ENCODE measurements at regions not wholly inside any gene's neighbourhood (a gene's known extent, or its start where the extent isn't known, plus 50 kb on each side); places are given as distances from the start of the nearest gene placed in this dataset.

- no peaks in the 10 kb centered on the region for H3K79me2 ChIP-seq (ENCODE audit: insufficient read depth, low read length)
- no peaks in the 10 kb centered on the region for H3K4me1 ChIP-seq (ENCODE audit: insufficient read depth, low read length)
- ChIA-PET POLR2A (no interaction called here), CTCF (ENCODE audit: low intra/inter-chr PET ratio, low total read pairs) (interaction anchor here (1.5 to 3.2 kb wide), 2 partner anchors 16 to 171 kb away, joined by 4 to 32 read pairs; no protein-coding TSS in a partner anchor)
- 13% methylated on average over 6 of the region's 6 CpGs for WGBS (ENCODE audit: low lambda C conversion rate)
- TF ChIP-seq ZNF784 (CRISPR knock-in tag; IDR thresholded peaks at IDR 0.05; ENCODE audit: borderline replicate concordance), result 0 out of 2 replicates have a peak, but pooled peaks have one; percentile 12
- TF ChIP-seq MIXL1 (CRISPR knock-in tag; IDR thresholded peaks at IDR 0.05), result peak; percentile 55; the same call in 1 of the 2 replicates
- peak; percentile 61 for TF ChIP-seq STAG1 (CRISPR knock-in tag; IDR thresholded peaks at IDR 0.05)
- 0 out of 2 replicates have a peak, but pooled peaks have one; percentile 49 for TF ChIP-seq ZNF44 (CRISPR knock-in tag; IDR thresholded peaks at IDR 0.05)
- no peak for TF ChIP-seq TEAD2 (CRISPR knock-in tag; IDR thresholded peaks at IDR 0.05)
- peak; percentile 27; the same call in 1 of the 2 replicates for TF ChIP-seq SMC3 (IDR thresholded peaks at IDR 0.05; ENCODE audit: low read length)
- TF ChIP-seq ZNF3 (CRISPR knock-in tag; IDR thresholded peaks at IDR 0.05), result no peak
- TF ChIP-seq MAFK (conservative IDR thresholded peaks at IDR 0.05 in 1 of 2, IDR thresholded peaks at IDR 0.05 in 1 of 2; ENCODE audit: low read length in 2 of 2), result peak; percentile 49 to 61
- peak; percentile 37; the same call in 1 of the 2 replicates for TF ChIP-seq ARID3A (IDR thresholded peaks at IDR 0.05; ENCODE audit: low read depth, low read length)
- TF ChIP-seq CREBL2 (CRISPR knock-in tag; IDR thresholded peaks at IDR 0.05; ENCODE audit: borderline replicate concordance), result 0 out of 2 replicates have a peak, but pooled peaks have one; percentile 42
- no peak for TF ChIP-seq NR3C1 (CRISPR knock-in tag; IDR thresholded peaks at IDR 0.05)
- TF ChIP-seq MAFF (IDR thresholded peaks at IDR 0.05; ENCODE audit: low read depth, low read length), result peak; percentile 40; the same call in 1 of the 2 replicates
- TF ChIP-seq, protein P1, sequence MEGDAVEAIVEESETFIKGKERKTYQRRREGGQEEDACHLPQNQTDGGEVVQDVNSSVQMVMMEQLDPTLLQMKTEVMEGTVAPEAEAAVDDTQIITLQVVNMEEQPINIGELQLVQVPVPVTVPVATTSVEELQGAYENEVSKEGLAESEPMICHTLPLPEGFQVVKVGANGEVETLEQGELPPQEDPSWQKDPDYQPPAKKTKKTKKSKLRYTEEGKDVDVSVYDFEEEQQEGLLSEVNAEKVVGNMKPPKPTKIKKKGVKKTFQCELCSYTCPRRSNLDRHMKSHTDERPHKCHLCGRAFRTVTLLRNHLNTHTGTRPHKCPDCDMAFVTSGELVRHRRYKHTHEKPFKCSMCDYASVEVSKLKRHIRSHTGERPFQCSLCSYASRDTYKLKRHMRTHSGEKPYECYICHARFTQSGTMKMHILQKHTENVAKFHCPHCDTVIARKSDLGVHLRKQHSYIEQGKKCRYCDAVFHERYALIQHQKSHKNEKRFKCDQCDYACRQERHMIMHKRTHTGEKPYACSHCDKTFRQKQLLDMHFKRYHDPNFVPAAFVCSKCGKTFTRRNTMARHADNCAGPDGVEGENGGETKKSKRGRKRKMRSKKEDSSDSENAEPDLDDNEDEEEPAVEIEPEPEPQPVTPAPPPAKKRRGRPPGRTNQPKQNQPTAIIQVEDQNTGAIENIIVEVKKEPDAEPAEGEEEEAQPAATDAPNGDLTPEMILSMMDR (CRISPR knock-in tag; IDR thresholded peaks at IDR 0.05), result peak; percentile 81
- no peak for TF ChIP-seq ZNF24 (IDR thresholded peaks at IDR 0.05)
- TF ChIP-seq REXO4 (CRISPR knock-in tag; IDR thresholded peaks at IDR 0.05; ENCODE audit: borderline replicate concordance), result 0 out of 2 replicates have a peak, but pooled peaks have one; percentile 29
- H3K27ac ChIP-seq (ENCODE audit: extremely low read length, insufficient read depth, low read length), result no peak overlapping the region
- H4K20me1 ChIP-seq (ENCODE audit: insufficient read depth, low read length), result no peaks in the 10 kb centered on the region
- ATAC-seq (peak; percentile 86), FAIRE-seq (peak; percentile 77), DNase-seq (ENCODE audit: low spot score) (peak; percentile 76)
- no peaks in the 10 kb centered on the region for H3K9me3 ChIP-seq (ENCODE audit: low read length)
- in situ Hi-C loops (cut with HindIII; ENCODE audit: extremely low pct_ligation_motif_present, low pct_unique_long_range_greater_than_20kb) (no loop called here), intact Hi-C loops (cut with micrococcal nuclease; ENCODE audit: unreplicated experiment) (loop anchor here (1.0 kb wide), 1 partner anchor 16 kb away; no protein-coding TSS in a partner anchor)
- no peak overlapping the region for H3K9ac ChIP-seq (ENCODE audit: insufficient read depth, low read depth, low read length)
- no peak overlapping the region for H3K4me3 ChIP-seq (replicated peaks in 1 of 3; ENCODE audit: insufficient read depth in 1 of 3, low read depth in 2 of 3, low read length in 3 of 3)
- no peak overlapping the region for H2AFZ ChIP-seq (ENCODE audit: low read length)
- BruUV-seq (replicated peaks), result no TSS peak
- H3K4me2 ChIP-seq (ENCODE audit: low read depth, low read length), result no peak overlapping the region
- no peaks in the 10 kb centered on the region for H3K27me3 ChIP-seq (ENCODE audit: control insufficient read depth in 1 of 2, insufficient read depth in 2 of 2, low read length in 2 of 2)
- no peaks in the 10 kb centered on the region for H3K36me3 ChIP-seq (replicated peaks in 1 of 2; ENCODE audit: control insufficient read depth in 1 of 2, insufficient read depth in 2 of 2, low read length in 2 of 2)
Observed at GRCh38 chr14:22084393-22085281, 411.0 kb upstream of the OR4E1 start.

All from HepG2 (cell line).